Hepatocyte (in vitro differentiated cells): ENCODE measurements at regions not wholly inside any gene's neighbourhood (a gene's known extent, or its start where the extent isn't known, plus 50 kb on each side); places are given as distances from the start of the nearest gene placed in this dataset.

Experiments
- DNase-seq: peaks from one replicate; pipeline ENCODE4 v3.0.0-alpha.2; 2016; ENCODE audit warnings: low spot score
- H2AFZ ChIP-seq: fragments of 200-600 bp; sonication (generic); 2 replicates; pipeline ENCODE4 v1.6.0; 2016; ENCODE audit warnings: antibody characterized with exemption, mild to moderate bottlenecking
- H3K27ac ChIP-seq: fragments of 200-600 bp; sonication (generic); 2 replicates; pipeline ENCODE4 v1.5.1; 2016; ENCODE audit warnings: mild to moderate bottlenecking
- H3K27me3 ChIP-seq: fragments of 200-600 bp; sonication (generic); 2 replicates; pipeline ENCODE4 v1.6.1; 2016
- H3K36me3 ChIP-seq: fragments of 200-600 bp; sonication (generic); replicated peaks from 2 replicates; pipeline ENCODE4 v1.5.1; 2016; ENCODE audit warnings: low read depth; ENCODE audit not compliant: insufficient read depth
- H3K4me1 ChIP-seq: fragments of 200-600 bp; sonication (generic); 2 replicates; pipeline ENCODE4 v1.5.1; 2016; ENCODE audit warnings: mild to moderate bottlenecking, moderate library complexity; ENCODE audit not compliant: insufficient read depth
- H3K4me2 ChIP-seq: fragments of 200-600 bp; sonication (generic); 2 replicates; pipeline ENCODE4 v1.6.0; 2016
- H3K4me3 ChIP-seq: fragments of 200-600 bp; sonication (generic); 2 replicates; pipeline ENCODE4 v1.5.1; 2016; ENCODE audit warnings: mild to moderate bottlenecking
- H3K79me2 ChIP-seq: fragments of 200-600 bp; sonication (generic); 2 replicates; pipeline ENCODE4 v1.6.0; 2017; ENCODE audit warnings: mild to moderate bottlenecking
- H3K9me2 ChIP-seq: fragments of 200-600 bp; sonication (generic); replicated peaks from 2 replicates; pipeline ENCODE4 v1.6.0; 2017; ENCODE audit warnings: mild to moderate bottlenecking; ENCODE audit not compliant: insufficient read depth
- H3K9me3 ChIP-seq: fragments of 200-600 bp; sonication (generic); 2 replicates; pipeline ENCODE4 v1.5.1; 2016; ENCODE audit warnings: low read depth, mild to moderate bottlenecking
- H4K20me1 ChIP-seq: fragments of 200-600 bp; sonication (generic); 2 replicates; pipeline ENCODE4 v1.6.0; 2016; ENCODE audit warnings: mild to moderate bottlenecking; ENCODE audit not compliant: insufficient read depth, poor library complexity, severe bottlenecking
- EZH2 ChIP-seq: fragments of 200-600 bp; sonication (generic); IDR thresholded peaks from 2 replicates; pipeline ENCODE4 v1.6.1; 2016; ENCODE audit warnings: antibody characterized with exemption, mild to moderate bottlenecking, borderline replicate concordance
- EZH2phosphoT487 ChIP-seq: fragments of 200-600 bp; sonication (generic); IDR thresholded peaks from one replicate; pipeline ENCODE4 v1.6.1; 2018; ENCODE audit warnings: antibody characterized with exemption, mild to moderate bottlenecking, low read depth, moderate library complexity; ENCODE audit not compliant: unreplicated experiment, severe bottlenecking
- WGBS: methylation state at CpG from one replicate; pipeline ENCODE4 v1.1.6; 2016; ENCODE audit warnings: low lambda C conversion rate; ENCODE audit errors: missing lambda C conversion rate; 5-methylcytosine and 5-hydroxymethylcytosine counted together
- TF ChIP-seq, protein P1 (sequence below): fragments of 200-600 bp; sonication (generic); IDR thresholded peaks from 2 replicates; pipeline ENCODE4 v1.5.1; 2016; ENCODE audit warnings: antibody characterized with exemption, mild to moderate bottlenecking; ENCODE audit not compliant: poor library complexity

DNA sequence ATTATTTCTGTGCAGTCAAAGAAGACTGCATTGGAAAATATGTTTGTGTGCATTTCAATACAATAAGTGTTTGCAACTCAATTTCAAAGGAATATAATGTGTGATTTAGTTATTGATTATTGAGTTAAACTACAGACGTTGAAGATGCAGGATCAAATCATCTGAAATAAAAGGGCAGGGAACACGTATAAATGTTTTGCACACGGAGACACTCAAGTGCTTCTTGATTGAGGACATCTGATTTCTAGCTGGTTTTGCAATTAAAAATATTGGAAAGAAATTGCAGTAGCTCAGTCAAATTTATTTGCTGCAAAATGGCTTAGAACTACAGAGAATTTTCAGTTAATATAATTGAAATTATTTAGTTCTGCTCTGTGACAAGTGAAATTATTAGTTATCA is 412.7 kb downstream of the UTRN start:
- Histone ChIP-seq H3K36me3 (no peaks in the 10 kb centered on the region), H3K4me1 (no peaks in the 10 kb centered on the region), H3K9me3 (peaks cover 4% of the 10 kb centered on the region), H3K4me2 (peak overlapping the region; percentile 50), H3K4me3 (no peak overlapping the region), H3K79me2 (peaks cover 2% of the 10 kb centered on the region), H2AFZ (no peak overlapping the region), H4K20me1 (no peaks in the 10 kb centered on the region), H3K9me2 (no peaks in the 10 kb centered on the region), H3K27ac (no peak overlapping the region), H3K27me3 (no peaks in the 10 kb centered on the region)
- TF ChIP-seq EZH2phosphoT487, result no peak
- no peak for TF ChIP-seq EZH2
- TF ChIP-seq, protein P1, sequence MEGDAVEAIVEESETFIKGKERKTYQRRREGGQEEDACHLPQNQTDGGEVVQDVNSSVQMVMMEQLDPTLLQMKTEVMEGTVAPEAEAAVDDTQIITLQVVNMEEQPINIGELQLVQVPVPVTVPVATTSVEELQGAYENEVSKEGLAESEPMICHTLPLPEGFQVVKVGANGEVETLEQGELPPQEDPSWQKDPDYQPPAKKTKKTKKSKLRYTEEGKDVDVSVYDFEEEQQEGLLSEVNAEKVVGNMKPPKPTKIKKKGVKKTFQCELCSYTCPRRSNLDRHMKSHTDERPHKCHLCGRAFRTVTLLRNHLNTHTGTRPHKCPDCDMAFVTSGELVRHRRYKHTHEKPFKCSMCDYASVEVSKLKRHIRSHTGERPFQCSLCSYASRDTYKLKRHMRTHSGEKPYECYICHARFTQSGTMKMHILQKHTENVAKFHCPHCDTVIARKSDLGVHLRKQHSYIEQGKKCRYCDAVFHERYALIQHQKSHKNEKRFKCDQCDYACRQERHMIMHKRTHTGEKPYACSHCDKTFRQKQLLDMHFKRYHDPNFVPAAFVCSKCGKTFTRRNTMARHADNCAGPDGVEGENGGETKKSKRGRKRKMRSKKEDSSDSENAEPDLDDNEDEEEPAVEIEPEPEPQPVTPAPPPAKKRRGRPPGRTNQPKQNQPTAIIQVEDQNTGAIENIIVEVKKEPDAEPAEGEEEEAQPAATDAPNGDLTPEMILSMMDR, result no peak
- WGBS, result 69% methylated on average over 3 of the region's 3 CpGs
- DNase-seq, result no peak

DNA sequence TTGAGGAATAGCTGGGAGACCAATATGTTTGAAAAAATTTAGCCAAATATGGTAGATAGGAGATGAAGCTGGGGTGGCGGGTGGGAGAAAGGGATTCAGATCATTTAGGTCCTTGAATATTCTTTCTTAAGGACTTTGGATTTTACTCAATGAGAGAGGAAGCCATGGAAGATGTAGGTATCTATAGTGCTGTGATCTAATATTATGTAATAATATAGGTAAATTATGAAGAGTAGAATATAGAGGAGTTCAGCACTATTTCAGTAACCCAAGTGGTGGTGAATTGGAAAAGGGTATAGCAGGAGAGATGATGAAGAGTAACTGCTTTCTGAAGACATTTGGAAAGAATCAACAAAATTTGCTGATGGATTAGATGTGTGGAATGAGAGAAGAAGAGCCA is 417.6 kb downstream of the UTRN start:
- TF ChIP-seq, protein P1, result no peak
- TF ChIP-seq EZH2phosphoT487 (no peak), EZH2 (no peak)
- H3K79me2 ChIP-seq, result no peaks in the 10 kb centered on the region
- no peak overlapping the region for H3K4me2 ChIP-seq
- no peaks in the 10 kb centered on the region for H3K36me3 ChIP-seq
- H3K27ac ChIP-seq, result no peak overlapping the region
- no peaks in the 10 kb centered on the region for H3K9me3 ChIP-seq
- no peaks in the 10 kb centered on the region for H4K20me1 ChIP-seq
- H2AFZ ChIP-seq, result no peak overlapping the region
- no peak overlapping the region for H3K4me3 ChIP-seq
- H3K9me2 ChIP-seq, result no peaks in the 10 kb centered on the region
- H3K4me1 ChIP-seq, result no peaks in the 10 kb centered on the region
- DNase-seq, result no peak
- no peaks in the 10 kb centered on the region for H3K27me3 ChIP-seq
- WGBS, result 100% methylated on average over 1 of the region's 1 CpG

DNA sequence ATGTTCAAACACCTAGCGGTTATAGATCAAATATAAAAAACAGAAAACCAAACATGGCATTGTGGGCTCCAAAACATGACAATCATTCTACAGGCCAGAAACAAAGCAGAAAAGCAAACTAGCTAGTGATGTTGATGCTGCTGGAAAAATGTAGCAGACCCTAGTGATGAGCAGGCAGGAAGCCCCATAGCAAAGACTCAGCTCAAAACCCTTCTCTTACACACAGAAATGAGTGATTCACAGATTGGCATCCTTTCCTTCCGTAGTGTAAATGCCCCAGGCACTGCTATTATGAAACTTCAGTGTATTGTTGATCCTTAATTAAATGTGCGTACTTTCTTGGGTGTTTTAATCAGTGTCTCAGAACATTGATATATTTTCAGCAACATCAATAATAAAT is 425.1 kb downstream of the UTRN start:
- H2AFZ ChIP-seq, result no peak overlapping the region
- H3K79me2 ChIP-seq, result no peaks in the 10 kb centered on the region
- H3K4me1 ChIP-seq, result peaks cover 9% of the 10 kb centered on the region
- H3K4me3 ChIP-seq, result no peak overlapping the region
- no peak for DNase-seq
- no peak for TF ChIP-seq EZH2
- H3K27me3 ChIP-seq, result no peaks in the 10 kb centered on the region
- no peaks in the 10 kb centered on the region for H4K20me1 ChIP-seq
- H3K9me3 ChIP-seq, result no peaks in the 10 kb centered on the region
- no peaks in the 10 kb centered on the region for H3K36me3 ChIP-seq
- H3K9me2 ChIP-seq, result no peaks in the 10 kb centered on the region
- no peak overlapping the region for H3K4me2 ChIP-seq
- H3K27ac ChIP-seq, result no peak overlapping the region
- WGBS, result 80% methylated on average over 3 of the region's 3 CpGs

DNA sequence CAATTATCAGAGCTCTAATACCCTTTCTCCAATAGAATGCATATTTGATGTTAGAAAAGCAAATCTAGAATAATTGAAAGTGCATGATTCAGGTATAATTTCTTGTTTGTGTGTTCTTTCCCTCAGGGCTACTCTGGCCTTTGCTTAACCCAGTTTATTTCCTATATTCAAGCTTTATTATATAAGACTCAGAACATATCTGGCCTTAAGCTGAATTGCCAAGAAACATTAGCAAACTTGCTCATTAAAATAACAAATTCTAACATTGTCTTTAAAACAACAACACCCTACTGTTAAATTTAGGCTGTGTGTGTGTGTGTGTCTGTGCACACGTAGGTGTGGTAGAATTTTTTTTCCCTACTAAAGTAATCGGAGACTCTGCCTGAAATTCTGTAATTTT is 426.5 kb downstream of the UTRN start:
- H3K9me3 ChIP-seq, result no peaks in the 10 kb centered on the region
- no peak overlapping the region for H2AFZ ChIP-seq
- H3K9me2 ChIP-seq, result no peaks in the 10 kb centered on the region
- H3K27ac ChIP-seq, result no peak overlapping the region
- no peak overlapping the region for H3K4me2 ChIP-seq
- no peak for DNase-seq
- WGBS, result 83% methylated on average over 2 of the region's 2 CpGs
- H3K36me3 ChIP-seq, result no peaks in the 10 kb centered on the region
- H3K4me3 ChIP-seq, result no peak overlapping the region
- no peaks in the 10 kb centered on the region for H4K20me1 ChIP-seq
- TF ChIP-seq EZH2, result no peak
- no peak for TF ChIP-seq EZH2phosphoT487
- TF ChIP-seq, protein P1, result no peak
- no peaks in the 10 kb centered on the region for H3K79me2 ChIP-seq
- peaks cover 9% of the 10 kb centered on the region for H3K4me1 ChIP-seq
- no peaks in the 10 kb centered on the region for H3K27me3 ChIP-seq
